ENCODE measurements at regions not wholly inside any gene's neighbourhood (a gene's known extent, or its start where the extent isn't known, plus 50 kb on each side); places are given as distances from the start of the nearest gene placed in this dataset.

DNA sequence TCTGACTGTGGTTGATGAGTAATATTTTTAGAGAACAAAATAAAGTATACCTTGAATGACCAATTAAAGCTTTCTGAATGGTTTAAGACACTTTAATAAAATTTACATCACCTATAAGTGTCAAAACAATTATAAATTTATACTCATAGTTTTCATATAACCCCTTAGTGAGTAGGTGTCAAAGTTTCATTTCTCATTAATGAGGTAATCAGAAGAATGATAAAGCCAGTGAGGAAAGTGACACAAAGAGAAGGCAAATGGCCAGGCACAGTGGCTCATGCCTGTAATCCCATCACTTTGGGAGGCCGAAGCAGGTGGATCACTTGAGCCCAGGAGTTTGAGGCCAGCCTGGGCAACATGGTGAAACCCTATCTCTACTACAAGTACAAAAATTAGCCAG, 60.8 kb upstream of the CTLA4 start:
- TF ChIP-seq YY1 (IDR thresholded peaks at IDR 0.05; ENCODE audit: low read depth) (no peak), FOXM1 (IDR thresholded peaks at IDR 0.05; ENCODE audit: borderline replicate concordance, low read depth) (no peak), EGR1 (IDR thresholded peaks at IDR 0.05) (no peak), TCF12 (IDR thresholded peaks at IDR 0.05; ENCODE audit: low read depth) (no peak), RAD21 (IDR thresholded peaks at IDR 0.05; ENCODE audit: low read depth) (no peak), EP300 (IDR thresholded peaks at IDR 0.05; ENCODE audit: borderline replicate concordance) (no peak), CEBPB (IDR thresholded peaks at IDR 0.05) (no peak), TAF1 (IDR thresholded peaks at IDR 0.05; ENCODE audit: low read depth) (no peak), TEAD4 (IDR thresholded peaks at IDR 0.05) (no peak), USF1 (IDR thresholded peaks at IDR 0.05) (no peak)
- TF ChIP-seq, protein P1, sequence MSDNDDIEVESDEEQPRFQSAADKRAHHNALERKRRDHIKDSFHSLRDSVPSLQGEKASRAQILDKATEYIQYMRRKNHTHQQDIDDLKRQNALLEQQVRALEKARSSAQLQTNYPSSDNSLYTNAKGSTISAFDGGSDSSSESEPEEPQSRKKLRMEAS (IDR thresholded peaks at IDR 0.05), result no peak
- TF ChIP-seq, protein P2, sequence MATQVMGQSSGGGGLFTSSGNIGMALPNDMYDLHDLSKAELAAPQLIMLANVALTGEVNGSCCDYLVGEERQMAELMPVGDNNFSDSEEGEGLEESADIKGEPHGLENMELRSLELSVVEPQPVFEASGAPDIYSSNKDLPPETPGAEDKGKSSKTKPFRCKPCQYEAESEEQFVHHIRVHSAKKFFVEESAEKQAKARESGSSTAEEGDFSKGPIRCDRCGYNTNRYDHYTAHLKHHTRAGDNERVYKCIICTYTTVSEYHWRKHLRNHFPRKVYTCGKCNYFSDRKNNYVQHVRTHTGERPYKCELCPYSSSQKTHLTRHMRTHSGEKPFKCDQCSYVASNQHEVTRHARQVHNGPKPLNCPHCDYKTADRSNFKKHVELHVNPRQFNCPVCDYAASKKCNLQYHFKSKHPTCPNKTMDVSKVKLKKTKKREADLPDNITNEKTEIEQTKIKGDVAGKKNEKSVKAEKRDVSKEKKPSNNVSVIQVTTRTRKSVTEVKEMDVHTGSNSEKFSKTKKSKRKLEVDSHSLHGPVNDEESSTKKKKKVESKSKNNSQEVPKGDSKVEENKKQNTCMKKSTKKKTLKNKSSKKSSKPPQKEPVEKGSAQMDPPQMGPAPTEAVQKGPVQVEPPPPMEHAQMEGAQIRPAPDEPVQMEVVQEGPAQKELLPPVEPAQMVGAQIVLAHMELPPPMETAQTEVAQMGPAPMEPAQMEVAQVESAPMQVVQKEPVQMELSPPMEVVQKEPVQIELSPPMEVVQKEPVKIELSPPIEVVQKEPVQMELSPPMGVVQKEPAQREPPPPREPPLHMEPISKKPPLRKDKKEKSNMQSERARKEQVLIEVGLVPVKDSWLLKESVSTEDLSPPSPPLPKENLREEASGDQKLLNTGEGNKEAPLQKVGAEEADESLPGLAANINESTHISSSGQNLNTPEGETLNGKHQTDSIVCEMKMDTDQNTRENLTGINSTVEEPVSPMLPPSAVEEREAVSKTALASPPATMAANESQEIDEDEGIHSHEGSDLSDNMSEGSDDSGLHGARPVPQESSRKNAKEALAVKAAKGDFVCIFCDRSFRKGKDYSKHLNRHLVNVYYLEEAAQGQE (IDR thresholded peaks at IDR 0.05; ENCODE audit: low read depth), result no peak

All from Ishikawa (cell line).